Neural progenitor cell (in vitro differentiated cells): ENCODE measurements at regions not wholly inside any gene's neighbourhood (a gene's known extent, or its start where the extent isn't known, plus 50 kb on each side); places are given as distances from the start of the nearest gene placed in this dataset.

Experiments
- DNase-seq: peaks from one replicate; pipeline ENCODE4 v3.0.0-alpha.2; 2016; ENCODE audit warnings: low spot score
- H2AFZ ChIP-seq: fragments of 200-600 bp; sonication (generic); replicated peaks from 2 replicates; pipeline ENCODE4 v1.6.1; 2016; ENCODE audit warnings: antibody characterized with exemption
- H3F3A ChIP-seq: fragments of 200-600 bp; sonication (generic); 2 replicates; pipeline ENCODE4 v1.6.1; 2016; ENCODE audit warnings: antibody characterized with exemption, low read depth
- H3K27ac ChIP-seq: fragments of 200-600 bp; sonication (generic); 2 replicates; pipeline ENCODE4 v1.5.1; 2016; ENCODE audit warnings: mild to moderate bottlenecking
- H3K27me3 ChIP-seq: fragments of 200-600 bp; sonication (generic); 2 replicates; pipeline ENCODE4 v1.6.1; 2016; ENCODE audit warnings: mild to moderate bottlenecking, moderate library complexity
- H3K36me3 ChIP-seq: fragments of 200-600 bp; sonication (generic); 2 replicates; pipeline ENCODE4 v1.5.1; 2016
- H3K4me1 ChIP-seq: fragments of 200-600 bp; sonication (generic); 2 replicates; pipeline ENCODE4 v1.6.1; 2016; ENCODE audit warnings: mixed run types
- H3K4me2 ChIP-seq: fragments of 200-600 bp; sonication (generic); 2 replicates; pipeline ENCODE4 v1.6.1; 2016
- H3K4me3 ChIP-seq: fragments of 200-600 bp; sonication (generic); 2 replicates; pipeline ENCODE4 v1.5.1; 2016
- H3K79me2 ChIP-seq: fragments of 200-600 bp; sonication (generic); 2 replicates; pipeline ENCODE4 v1.6.1; 2016; ENCODE audit warnings: low read depth
- H3K9ac ChIP-seq: fragments of 200-600 bp; sonication (generic); 2 replicates; pipeline ENCODE4 v1.6.1; 2016
- H3K9me3 ChIP-seq: fragments of 200-600 bp; sonication (generic); 2 replicates; pipeline ENCODE4 v1.5.1; 2016; ENCODE audit warnings: low read depth
- H4K20me1 ChIP-seq: fragments of 200-600 bp; sonication (generic); 2 replicates; pipeline ENCODE4 v1.6.1; 2016; ENCODE audit warnings: low read depth
- H3K27ac Mint-ChIP-seq: 3 replicates; pipeline ENCODE4 v1.8.0; 2021; ENCODE audit warnings: mixed read lengths
- H3K27me3 Mint-ChIP-seq: 2 replicates; pipeline ENCODE4 v1.8.0; 2022; ENCODE audit warnings: low read depth, mild to moderate bottlenecking, inconsistent platforms, moderate library complexity, mixed read lengths; ENCODE audit not compliant: insufficient read depth
- H3K36me3 Mint-ChIP-seq: 3 replicates; pipeline ENCODE4 v1.8.0; 2021; ENCODE audit warnings: mixed read lengths
- H3K4me1 Mint-ChIP-seq: 3 replicates; pipeline ENCODE4 v1.8.0; 2021; ENCODE audit warnings: mixed read lengths
- H3K4me3 Mint-ChIP-seq: 3 replicates; pipeline ENCODE4 v1.8.0; 2021; ENCODE audit warnings: mild to moderate bottlenecking, moderate library complexity, mixed read lengths
- H3K9me3 Mint-ChIP-seq: 3 replicates; pipeline ENCODE4 v1.8.0; 2020; ENCODE audit warnings: mixed read lengths
- CTCF ChIP-seq: fragments of 200-600 bp; sonication (generic); IDR thresholded peaks from 2 replicates; pipeline ENCODE4 v1.5.1; 2017; ENCODE audit warnings: antibody characterized with exemption, mild to moderate bottlenecking
- EZH2 ChIP-seq: fragments of 200-600 bp; sonication (generic); IDR thresholded peaks from 2 replicates; pipeline ENCODE4 v1.6.1; 2017; ENCODE audit warnings: antibody characterized with exemption, mild to moderate bottlenecking, moderate library complexity
- EZH2phosphoT487 ChIP-seq: fragments of 200-600 bp; sonication (generic); IDR thresholded peaks from 2 replicates; pipeline ENCODE4 v1.6.1; 2017; ENCODE audit warnings: antibody characterized with exemption

- Histone ChIP-seq H4K20me1 (no peaks in the 10 kb centered on the region), H3K4me1 (no peaks in the 10 kb centered on the region), H3K27ac (no peak overlapping the region), H2AFZ (no peak overlapping the region), H3F3A (peaks cover 4% of the 10 kb centered on the region), H3K9me3 (no peaks in the 10 kb centered on the region), H3K27me3 (peaks cover 15% of the 10 kb centered on the region), H3K9ac (no peak overlapping the region), H3K4me2 (no peak overlapping the region), H3K36me3 (no peaks in the 10 kb centered on the region), H3K79me2 (no peaks in the 10 kb centered on the region), H3K4me3 (no peak overlapping the region)
- H3K9me3 Mint-ChIP-seq: peaks cover 15% of the 10 kb centered on the region
- no peak overlapping the region for H3K4me3 Mint-ChIP-seq
- H3K27me3 Mint-ChIP-seq: peaks cover 6% of the 10 kb centered on the region
- no peak for TF ChIP-seq CTCF
- TF ChIP-seq EZH2: no peak
- no peak for TF ChIP-seq EZH2phosphoT487
- DNase-seq: no peak
- peaks cover 3% of the 10 kb centered on the region for H3K36me3 Mint-ChIP-seq
- peaks cover 5% of the 10 kb centered on the region for H3K4me1 Mint-ChIP-seq
- no peak overlapping the region for H3K27ac Mint-ChIP-seq
These were observed 157.4 kb downstream of the CD47 start for GRCh38 chr3:107933450-107933849.

GRCh38 chr3:107931326-107931725 lies 159.5 kb downstream of the CD47 start:
- Histone ChIP-seq H2AFZ (no peak overlapping the region), H3K4me3 (no peak overlapping the region), H3K27ac (no peak overlapping the region), H3F3A (peaks cover 24% of the 10 kb centered on the region), H3K79me2 (no peaks in the 10 kb centered on the region), H3K4me1 (peaks cover 6% of the 10 kb centered on the region), H3K9ac (no peak overlapping the region), H3K36me3 (no peaks in the 10 kb centered on the region), H3K4me2 (no peak overlapping the region), H3K27me3 (peaks cover 34% of the 10 kb centered on the region), H3K9me3 (no peaks in the 10 kb centered on the region), H4K20me1 (no peaks in the 10 kb centered on the region)
- Mint-ChIP-seq H3K4me3 (no peak overlapping the region), H3K27me3 (peaks cover 3% of the 10 kb centered on the region), H3K36me3 (no peaks in the 10 kb centered on the region), H3K27ac (no peak overlapping the region), H3K9me3 (peaks cover 13% of the 10 kb centered on the region), H3K4me1 (peaks cover 13% of the 10 kb centered on the region)
- no peak for DNase-seq
- TF ChIP-seq CTCF (no peak), EZH2phosphoT487 (no peak), EZH2 (no peak)

- Histone ChIP-seq H3K4me2 (no peak overlapping the region), H3K4me3 (no peak overlapping the region), H3K9me3 (no peaks in the 10 kb centered on the region), H3K27me3 (peaks cover 35% of the 10 kb centered on the region), H3K27ac (no peak overlapping the region), H3F3A (peaks cover 26% of the 10 kb centered on the region), H2AFZ (no peak overlapping the region), H3K9ac (no peak overlapping the region), H3K79me2 (no peaks in the 10 kb centered on the region), H3K36me3 (no peaks in the 10 kb centered on the region), H3K4me1 (peaks cover 6% of the 10 kb centered on the region), H4K20me1 (no peaks in the 10 kb centered on the region)
- H3K27me3 Mint-ChIP-seq: peaks cover 5% of the 10 kb centered on the region
- peaks cover 13% of the 10 kb centered on the region for H3K4me1 Mint-ChIP-seq
- H3K9me3 Mint-ChIP-seq: peaks cover 8% of the 10 kb centered on the region
- TF ChIP-seq EZH2: no peak
- no peak for TF ChIP-seq CTCF
- TF ChIP-seq EZH2phosphoT487: no peak
- no peak overlapping the region for H3K27ac Mint-ChIP-seq
- no peak for DNase-seq
- H3K4me3 Mint-ChIP-seq: no peak overlapping the region
- no peaks in the 10 kb centered on the region for H3K36me3 Mint-ChIP-seq
These were observed 161.7 kb downstream of the CD47 start for GRCh38 chr3:107929088-107929487.
